ENCODE measurements at regions not wholly inside any gene's neighbourhood (a gene's known extent, or its start where the extent isn't known, plus 50 kb on each side); places are given as distances from the start of the nearest gene placed in this dataset.

GRCh38 chr1:174074757-174075156 is 52.6 kb upstream of the RC3H1 start:
- H2AFZ ChIP-seq (replicated peaks; ENCODE audit: low read length, poor library complexity): no peak overlapping the region
- no CpG with 5 or more reads among the region's 2 CpGs for WGBS, 2 experiments (ENCODE audit: extremely low coverage in 2 of 2, insufficient read length in 1 of 2)
- intact Hi-C loops (cut with micrococcal nuclease): loop anchor here (5.0 kb wide), 4 partner anchors 52 to 1332 kb away; partner anchors contain the start of gene RC3H1
- no peak overlapping the region for H3K9ac ChIP-seq (ENCODE audit: low read depth, low read length)
- H3K14ac ChIP-seq (replicated peaks; ENCODE audit: low read depth, low read length): no peak overlapping the region
- H3K23ac ChIP-seq (ENCODE audit: low read depth, low read length): no peak overlapping the region
- H2BK15ac ChIP-seq (ENCODE audit: low read depth, low read length): no peak overlapping the region; the same call in 2 of the 3 replicates
- H3K36me3 ChIP-seq (ENCODE audit: control insufficient read depth, insufficient read depth, low read length): no peaks in the 10 kb centered on the region
- H2BK120ac ChIP-seq (ENCODE audit: low read depth, low read length): no peak overlapping the region
- peak; percentile 55 for DNase-seq
- dilution Hi-C loops (cut with HindIII; ENCODE audit: low sequenced_read_pairs, unreplicated experiment): no loop called here
- H2BK20ac ChIP-seq (ENCODE audit: low read depth, low read length): no peak overlapping the region
- H4K20me1 ChIP-seq (ENCODE audit: insufficient read depth, low read length): no peaks in the 10 kb centered on the region
- no peaks in the 10 kb centered on the region for H3K4me1 ChIP-seq (ENCODE audit: control insufficient read depth, insufficient read depth, low read length)
- no peaks in the 10 kb centered on the region for H3K79me1 ChIP-seq (ENCODE audit: low read depth in 1 of 2, low read length in 2 of 2)
- peak; percentile 76 for ATAC-seq (ENCODE audit: low read depth)
- H4K8ac ChIP-seq (ENCODE audit: low read depth in 2 of 2, low read length in 2 of 2): no peak overlapping the region
- no peak overlapping the region for H2BK5ac ChIP-seq (ENCODE audit: low read depth, low read length, poor library complexity, severe bottlenecking)
- H3K56ac ChIP-seq (ENCODE audit: extremely low read depth, insufficient read depth, low read length): no peak overlapping the region
- H3K18ac ChIP-seq (ENCODE audit: low read depth, low read length): no peak overlapping the region
- no peak overlapping the region for H2AK9ac ChIP-seq (replicated peaks; ENCODE audit: low read depth, low read length, poor library complexity)
- no peak overlapping the region for H3K27ac ChIP-seq (ENCODE audit: insufficient read depth, low read length)
- H3K9me3 ChIP-seq (ENCODE audit: control insufficient read depth, insufficient read depth, low read length): no peaks in the 10 kb centered on the region
- H4K91ac ChIP-seq (ENCODE audit: insufficient read depth, low read depth, low read length): no peak overlapping the region
- CTCF ChIA-PET: no interaction called here
- no peaks in the 10 kb centered on the region for H3K27me3 ChIP-seq (ENCODE audit: control insufficient read depth, insufficient read depth, low read length)
- H3K4me3 ChIP-seq (ENCODE audit: insufficient read depth, low read depth, low read length): no peak overlapping the region
- TF ChIP-seq RAD21 (IDR thresholded peaks at IDR 0.05; ENCODE audit: low read length) (peak; percentile 72), SMC3 (IDR thresholded peaks at IDR 0.05; ENCODE audit: low read depth, low read length) (peak; percentile 69), CTCF (conservative IDR thresholded peaks at IDR 0.05; ENCODE audit: low read depth, low read length) (peak; percentile 64), CHD1 (IDR thresholded peaks at IDR 0.05; ENCODE audit: low read depth, low read length) (no peak)
- no peak overlapping the region for H3K4me2 ChIP-seq (ENCODE audit: low read depth, low read length)
- no TSS peak for BruUV-seq (replicated peaks)
- POLR2A ChIA-PET (ENCODE audit: unreplicated experiment): no interaction called here
- H4K5ac ChIP-seq (ENCODE audit: low read depth, low read length): no peak overlapping the region
- in situ Hi-C loops (cut with MboI; ENCODE audit: low sequenced_read_pairs): loop anchor here (10.0 kb wide), 2 partner anchors 80 to 1330 kb away; no protein-coding TSS in a partner anchor
- H3K9me1 ChIP-seq (ENCODE audit: insufficient read depth, low read length): no peaks in the 10 kb centered on the region
- no peak overlapping the region for H3K4ac ChIP-seq (ENCODE audit: low read depth, low read length)
- no peak overlapping the region for H2AK5ac ChIP-seq (ENCODE audit: low read depth, low read length)

Measured in IMR-90 (cell line).